Neural progenitor cell (in vitro differentiated cells): ENCODE measurements at regions not wholly inside any gene's neighbourhood (a gene's known extent, or its start where the extent isn't known, plus 50 kb on each side); places are given as distances from the start of the nearest gene placed in this dataset.
A peak's percentile ranks its signal among the peaks of the same experiment; 100 is the strongest.

Experiments
- DNase-seq: peaks from one replicate; pipeline ENCODE4 v3.0.0-alpha.2; 2016; ENCODE audit warnings: low spot score
- H2AFZ ChIP-seq: fragments of 200-600 bp; sonication (generic); replicated peaks from 2 replicates; pipeline ENCODE4 v1.6.1; 2016; ENCODE audit warnings: antibody characterized with exemption
- H3F3A ChIP-seq: fragments of 200-600 bp; sonication (generic); 2 replicates; pipeline ENCODE4 v1.6.1; 2016; ENCODE audit warnings: antibody characterized with exemption, low read depth
- H3K27ac ChIP-seq: fragments of 200-600 bp; sonication (generic); 2 replicates; pipeline ENCODE4 v1.5.1; 2016; ENCODE audit warnings: mild to moderate bottlenecking
- H3K27me3 ChIP-seq: fragments of 200-600 bp; sonication (generic); 2 replicates; pipeline ENCODE4 v1.6.1; 2016; ENCODE audit warnings: mild to moderate bottlenecking, moderate library complexity
- H3K36me3 ChIP-seq: fragments of 200-600 bp; sonication (generic); 2 replicates; pipeline ENCODE4 v1.5.1; 2016
- H3K4me1 ChIP-seq: fragments of 200-600 bp; sonication (generic); 2 replicates; pipeline ENCODE4 v1.6.1; 2016; ENCODE audit warnings: mixed run types
- H3K4me2 ChIP-seq: fragments of 200-600 bp; sonication (generic); 2 replicates; pipeline ENCODE4 v1.6.1; 2016
- H3K4me3 ChIP-seq: fragments of 200-600 bp; sonication (generic); 2 replicates; pipeline ENCODE4 v1.5.1; 2016
- H3K79me2 ChIP-seq: fragments of 200-600 bp; sonication (generic); 2 replicates; pipeline ENCODE4 v1.6.1; 2016; ENCODE audit warnings: low read depth
- H3K9ac ChIP-seq: fragments of 200-600 bp; sonication (generic); 2 replicates; pipeline ENCODE4 v1.6.1; 2016
- H3K9me3 ChIP-seq: fragments of 200-600 bp; sonication (generic); 2 replicates; pipeline ENCODE4 v1.5.1; 2016; ENCODE audit warnings: low read depth
- H4K20me1 ChIP-seq: fragments of 200-600 bp; sonication (generic); 2 replicates; pipeline ENCODE4 v1.6.1; 2016; ENCODE audit warnings: low read depth
- H3K27ac Mint-ChIP-seq: 3 replicates; pipeline ENCODE4 v1.8.0; 2021; ENCODE audit warnings: mixed read lengths
- H3K27me3 Mint-ChIP-seq: 2 replicates; pipeline ENCODE4 v1.8.0; 2022; ENCODE audit warnings: low read depth, mild to moderate bottlenecking, inconsistent platforms, moderate library complexity, mixed read lengths; ENCODE audit not compliant: insufficient read depth
- H3K36me3 Mint-ChIP-seq: 3 replicates; pipeline ENCODE4 v1.8.0; 2021; ENCODE audit warnings: mixed read lengths
- H3K4me1 Mint-ChIP-seq: 3 replicates; pipeline ENCODE4 v1.8.0; 2021; ENCODE audit warnings: mixed read lengths
- H3K4me3 Mint-ChIP-seq: 3 replicates; pipeline ENCODE4 v1.8.0; 2021; ENCODE audit warnings: mild to moderate bottlenecking, moderate library complexity, mixed read lengths
- H3K9me3 Mint-ChIP-seq: 3 replicates; pipeline ENCODE4 v1.8.0; 2020; ENCODE audit warnings: mixed read lengths
- EZH2 ChIP-seq: fragments of 200-600 bp; sonication (generic); IDR thresholded peaks from 2 replicates; pipeline ENCODE4 v1.6.1; 2017; ENCODE audit warnings: antibody characterized with exemption, mild to moderate bottlenecking, moderate library complexity
- EZH2phosphoT487 ChIP-seq: fragments of 200-600 bp; sonication (generic); IDR thresholded peaks from 2 replicates; pipeline ENCODE4 v1.6.1; 2017; ENCODE audit warnings: antibody characterized with exemption
- TF ChIP-seq, protein P1 (sequence below): fragments of 200-600 bp; sonication (generic); IDR thresholded peaks from 2 replicates; pipeline ENCODE4 v1.5.1; 2017; ENCODE audit warnings: antibody characterized with exemption, mild to moderate bottlenecking

DNA sequence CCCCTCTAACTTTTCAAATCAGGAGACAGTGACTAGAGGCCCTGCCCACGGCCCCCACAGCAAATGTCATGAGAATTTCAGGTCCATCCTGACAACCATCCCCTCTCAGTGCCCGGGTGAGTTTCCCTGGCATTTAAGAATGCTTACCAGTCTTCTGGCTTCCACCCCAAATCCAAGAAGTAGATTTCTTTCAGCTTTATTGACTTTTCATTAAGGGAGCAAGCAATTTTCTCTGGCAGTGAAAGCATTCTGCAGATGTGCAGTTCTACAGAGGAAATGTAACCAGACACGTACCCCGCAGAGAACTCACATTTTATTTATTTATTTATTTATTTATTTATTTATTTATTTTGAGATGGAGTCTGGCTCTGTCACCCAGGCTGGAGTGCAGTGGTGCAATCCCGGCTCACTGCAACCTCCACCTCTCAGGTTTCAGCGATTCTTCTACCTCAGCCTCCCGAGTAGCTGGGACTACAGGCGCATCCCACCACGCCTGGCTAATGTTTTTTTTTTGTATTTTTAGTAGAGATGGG, 120.9 kb upstream of the KCTD7 start:
- Mint-ChIP-seq H3K4me1 (no peaks in the 10 kb centered on the region), H3K9me3 (no peaks in the 10 kb centered on the region), H3K4me3 (no peak overlapping the region), H3K27me3 (no peaks in the 10 kb centered on the region), H3K27ac (peak overlapping the region; percentile 37), H3K36me3 (no peaks in the 10 kb centered on the region)
- Histone ChIP-seq H2AFZ (no peak overlapping the region), H4K20me1 (no peaks in the 10 kb centered on the region), H3K79me2 (no peaks in the 10 kb centered on the region), H3K9me3 (no peaks in the 10 kb centered on the region), H3K4me2 (no peak overlapping the region), H3K9ac (no peak overlapping the region), H3K27ac (no peak overlapping the region), H3K4me1 (no peaks in the 10 kb centered on the region), H3K36me3 (no peaks in the 10 kb centered on the region), H3K27me3 (peaks cover 4% of the 10 kb centered on the region), H3F3A (no peaks in the 10 kb centered on the region), H3K4me3 (no peak overlapping the region)
- no peak for TF ChIP-seq EZH2phosphoT487
- TF ChIP-seq, protein P1, sequence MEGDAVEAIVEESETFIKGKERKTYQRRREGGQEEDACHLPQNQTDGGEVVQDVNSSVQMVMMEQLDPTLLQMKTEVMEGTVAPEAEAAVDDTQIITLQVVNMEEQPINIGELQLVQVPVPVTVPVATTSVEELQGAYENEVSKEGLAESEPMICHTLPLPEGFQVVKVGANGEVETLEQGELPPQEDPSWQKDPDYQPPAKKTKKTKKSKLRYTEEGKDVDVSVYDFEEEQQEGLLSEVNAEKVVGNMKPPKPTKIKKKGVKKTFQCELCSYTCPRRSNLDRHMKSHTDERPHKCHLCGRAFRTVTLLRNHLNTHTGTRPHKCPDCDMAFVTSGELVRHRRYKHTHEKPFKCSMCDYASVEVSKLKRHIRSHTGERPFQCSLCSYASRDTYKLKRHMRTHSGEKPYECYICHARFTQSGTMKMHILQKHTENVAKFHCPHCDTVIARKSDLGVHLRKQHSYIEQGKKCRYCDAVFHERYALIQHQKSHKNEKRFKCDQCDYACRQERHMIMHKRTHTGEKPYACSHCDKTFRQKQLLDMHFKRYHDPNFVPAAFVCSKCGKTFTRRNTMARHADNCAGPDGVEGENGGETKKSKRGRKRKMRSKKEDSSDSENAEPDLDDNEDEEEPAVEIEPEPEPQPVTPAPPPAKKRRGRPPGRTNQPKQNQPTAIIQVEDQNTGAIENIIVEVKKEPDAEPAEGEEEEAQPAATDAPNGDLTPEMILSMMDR: no peak
- TF ChIP-seq EZH2: no peak
- DNase-seq: no peak

- TF ChIP-seq EZH2phosphoT487 (no peak), EZH2 (no peak)
- TF ChIP-seq, protein P1: no peak
- no peaks in the 10 kb centered on the region for H3K36me3 Mint-ChIP-seq
- H3K4me3 Mint-ChIP-seq: no peak overlapping the region
- Histone ChIP-seq H3K4me2 (no peak overlapping the region), H3K27me3 (peaks cover 4% of the 10 kb centered on the region), H3K4me3 (no peak overlapping the region), H3K9me3 (no peaks in the 10 kb centered on the region), H3F3A (no peaks in the 10 kb centered on the region), H3K4me1 (no peaks in the 10 kb centered on the region), H2AFZ (no peak overlapping the region), H3K9ac (no peak overlapping the region), H4K20me1 (no peaks in the 10 kb centered on the region), H3K79me2 (no peaks in the 10 kb centered on the region), H3K27ac (no peak overlapping the region), H3K36me3 (no peaks in the 10 kb centered on the region)
- DNase-seq: no peak
- H3K27me3 Mint-ChIP-seq: no peaks in the 10 kb centered on the region
- no peaks in the 10 kb centered on the region for H3K9me3 Mint-ChIP-seq
- no peak overlapping the region for H3K27ac Mint-ChIP-seq
- no peaks in the 10 kb centered on the region for H3K4me1 Mint-ChIP-seq
These were observed 120.2 kb upstream of the KCTD7 start for GRCh38 chr7:66508431-66508830.

- Histone ChIP-seq H3K9ac (no peak overlapping the region), H3K36me3 (no peaks in the 10 kb centered on the region), H3K9me3 (no peaks in the 10 kb centered on the region), H2AFZ (no peak overlapping the region), H3K4me1 (no peaks in the 10 kb centered on the region), H3K27me3 (peaks cover 4% of the 10 kb centered on the region), H3K4me3 (no peak overlapping the region), H3K79me2 (no peaks in the 10 kb centered on the region), H3K4me2 (no peak overlapping the region), H4K20me1 (no peaks in the 10 kb centered on the region), H3K27ac (no peak overlapping the region), H3F3A (no peaks in the 10 kb centered on the region)
- no peak for TF ChIP-seq EZH2phosphoT487
- TF ChIP-seq EZH2: no peak
- TF ChIP-seq, protein P1: no peak
- Mint-ChIP-seq H3K36me3 (no peaks in the 10 kb centered on the region), H3K4me3 (no peak overlapping the region), H3K27ac (no peak overlapping the region), H3K27me3 (peaks cover 3% of the 10 kb centered on the region), H3K9me3 (no peaks in the 10 kb centered on the region), H3K4me1 (peaks cover 6% of the 10 kb centered on the region)
- no peak for DNase-seq
These were observed 114.6 kb upstream of the KCTD7 start for GRCh38 chr7:66514050-66514449.
